ENCODE measurements at regions not wholly inside any gene's neighbourhood (a gene's known extent, or its start where the extent isn't known, plus 50 kb on each side); places are given as distances from the start of the nearest gene placed in this dataset.
"Not testable (repeated sequence)": the region's sequence is repeated elsewhere in the genome, so short reads cannot be mapped to it uniquely, and the experiment has no call there.

DNA sequence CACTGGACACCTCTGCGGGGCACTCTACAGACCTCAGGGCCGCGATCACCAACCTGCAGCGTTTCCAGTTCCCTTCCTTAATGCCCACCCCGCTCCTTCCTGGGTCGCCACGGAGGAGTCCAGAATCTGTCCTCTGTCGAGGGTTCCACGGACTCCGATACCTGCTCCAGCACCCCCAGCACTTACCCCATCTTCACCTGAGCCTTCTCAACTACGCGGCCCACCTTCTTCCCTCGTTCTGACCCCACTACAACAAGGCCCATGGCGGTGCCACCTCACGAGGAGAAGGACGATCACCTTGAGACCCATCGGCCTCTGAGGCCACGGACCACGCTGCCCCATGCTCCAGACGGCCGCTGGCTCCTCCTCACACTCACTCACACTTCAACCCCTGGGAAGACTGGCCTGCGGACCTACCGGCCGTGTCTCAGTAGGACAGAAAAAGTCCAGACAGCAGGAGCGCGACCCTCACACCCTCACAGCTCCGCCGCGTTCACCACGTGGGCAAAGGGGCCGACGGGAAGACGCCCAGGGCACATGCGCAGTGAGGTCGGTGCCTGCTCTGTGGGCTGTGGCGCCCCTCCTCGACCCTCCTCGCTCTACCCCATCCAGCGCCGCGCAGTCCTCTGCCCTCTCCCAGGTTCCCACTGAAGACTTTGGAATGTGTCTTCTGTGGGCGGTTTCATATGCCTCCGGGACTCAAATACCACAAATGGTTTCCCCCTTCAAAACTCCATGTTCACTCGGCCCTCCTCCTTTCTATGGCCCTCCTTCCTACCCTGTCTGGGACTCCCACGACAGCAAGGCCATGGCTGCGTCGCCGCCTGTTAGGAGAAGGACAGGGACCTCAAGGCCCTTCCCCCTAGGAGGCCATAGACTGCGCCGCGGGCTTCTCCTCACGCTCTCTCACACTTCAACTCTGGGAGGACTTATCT, 193.9 kb upstream of the PHF14 start:
- DNase-seq (ENCODE audit: low read depth), result no peak

DNA sequence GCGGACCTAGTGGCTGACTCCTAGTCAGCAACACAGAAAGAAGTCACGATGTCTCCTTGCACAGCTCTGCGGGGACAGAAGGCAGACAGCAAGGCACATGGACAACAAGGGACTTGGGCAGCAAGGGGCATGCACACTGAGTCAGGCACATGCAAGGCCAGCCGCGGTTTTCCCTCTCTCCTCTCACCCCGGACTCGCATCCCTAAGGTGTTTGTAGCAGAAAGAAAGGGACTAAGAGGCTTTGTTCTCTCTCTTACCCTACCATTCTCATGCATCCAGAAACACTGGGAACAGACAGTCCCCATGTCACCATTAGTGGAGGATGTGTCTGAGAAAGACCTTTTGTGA, 193.3 kb upstream of the PHF14 start:
- DNase-seq (ENCODE audit: low read depth), result no peak

DNA sequence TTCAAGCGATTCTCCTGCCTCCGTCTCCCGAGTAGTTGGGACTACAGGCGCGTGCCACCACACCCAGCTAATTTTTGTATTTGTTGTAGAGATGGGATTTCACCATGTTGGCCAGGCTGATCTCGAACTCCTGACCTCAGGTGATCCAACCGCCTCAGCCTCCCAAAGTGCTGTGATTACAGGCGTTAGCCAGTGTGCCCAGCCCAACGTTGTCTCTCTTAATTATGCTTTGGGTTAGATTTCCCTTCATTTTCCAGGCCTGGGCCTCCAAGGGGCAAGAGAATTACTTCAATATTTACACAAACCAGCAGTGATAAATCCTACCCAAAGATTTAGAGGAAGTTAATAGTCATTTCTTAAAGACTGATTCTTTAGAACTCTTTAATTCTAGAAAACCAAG, 186.7 kb upstream of the PHF14 start:
- not testable (repeated sequence) for DNase-seq (ENCODE audit: low read depth)

DNA sequence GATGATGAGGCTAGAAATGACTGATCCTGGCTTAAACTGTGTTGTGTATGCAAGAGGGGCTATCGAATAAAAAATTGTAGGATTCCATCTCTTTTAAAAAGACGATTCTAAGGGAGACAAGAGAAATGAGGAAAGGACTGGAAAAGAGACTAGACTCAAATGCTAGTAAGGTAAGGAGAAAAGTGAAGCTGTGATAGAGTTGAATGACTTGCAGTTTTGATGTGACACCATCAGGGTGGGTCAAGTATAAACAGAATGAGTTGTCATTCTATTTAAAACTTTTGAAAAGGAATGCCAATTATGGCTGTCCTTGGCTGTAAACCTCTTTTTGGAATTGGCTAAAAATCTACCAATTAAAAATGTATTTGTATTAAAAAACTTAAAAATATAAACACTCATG, 184.5 kb upstream of the PHF14 start:
- no peak for DNase-seq (ENCODE audit: low read depth)

DNA sequence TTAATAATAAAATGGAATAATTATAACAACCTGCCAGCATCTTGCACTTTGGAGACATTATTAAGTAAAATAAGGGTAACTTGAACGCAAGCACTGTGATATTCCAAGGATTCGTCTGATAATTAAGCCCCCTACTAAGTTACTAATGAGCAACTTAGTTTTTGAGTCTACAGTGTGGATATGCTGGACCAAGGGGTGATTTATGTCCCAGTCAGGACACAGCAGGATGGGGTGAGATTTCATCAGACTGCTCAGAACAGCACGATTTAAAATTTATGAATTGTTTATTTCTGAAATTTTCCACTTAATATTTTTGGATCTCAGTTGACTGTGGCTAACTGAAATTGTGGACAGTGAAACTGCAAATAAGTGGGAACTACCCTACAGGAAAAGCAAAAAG, 182.8 kb upstream of the PHF14 start:
- DNase-seq (ENCODE audit: low read depth), result no peak

DNA sequence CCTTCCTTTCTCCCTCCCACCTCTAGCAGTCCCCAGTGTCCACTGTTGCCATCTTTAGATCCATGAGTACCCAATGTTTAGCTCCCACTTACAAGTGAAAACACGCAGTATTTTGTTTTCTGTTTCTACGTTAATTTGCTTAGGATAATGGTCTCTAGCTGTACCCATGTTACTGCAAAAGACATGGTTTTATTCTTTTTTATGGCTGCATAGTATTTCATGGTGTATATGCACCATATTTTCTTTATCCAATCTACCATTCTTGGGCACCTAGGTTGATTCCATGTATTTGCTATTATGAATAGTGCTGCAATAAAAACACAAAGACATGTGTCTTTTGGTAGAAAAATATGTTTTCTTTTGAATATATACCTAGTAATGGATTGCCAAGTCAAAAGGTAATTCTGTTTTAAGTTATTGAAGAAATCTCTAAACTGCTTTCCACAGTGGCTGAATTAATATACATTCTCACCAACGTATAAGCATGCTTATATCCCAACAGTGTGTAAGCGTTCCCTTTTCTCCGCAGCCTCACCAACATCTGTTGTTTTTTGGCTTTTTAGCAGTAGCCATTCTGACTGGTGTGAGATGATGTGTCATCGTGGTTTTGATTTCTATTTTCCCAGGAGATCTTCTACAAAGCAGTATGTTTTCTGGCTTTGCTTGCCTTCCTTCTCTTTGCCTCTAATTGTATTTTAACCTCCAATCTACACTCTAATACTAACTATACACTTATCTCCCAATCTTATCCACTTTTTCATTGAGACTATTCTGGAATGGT, 179.5 kb upstream of the PHF14 start:
- no peak for DNase-seq (ENCODE audit: low read depth)

DNA sequence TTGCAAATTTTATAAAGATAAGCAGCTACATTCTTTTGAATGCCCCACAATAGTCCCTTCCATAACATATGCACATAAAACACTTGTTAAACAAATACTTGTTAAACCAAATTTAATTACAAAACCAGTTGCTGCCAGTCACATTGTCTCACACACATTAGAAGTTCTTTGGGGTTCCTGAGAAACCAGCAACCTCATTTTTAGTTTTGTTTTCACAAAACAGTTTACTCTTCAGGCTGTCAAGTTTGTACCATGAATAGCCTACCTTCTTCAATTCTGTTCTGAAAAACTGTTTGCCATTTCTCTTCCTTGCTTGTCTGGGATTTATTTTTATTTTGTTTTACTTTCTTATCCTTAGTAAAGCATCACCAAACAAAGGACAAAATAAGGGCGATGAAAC, 176.5 kb upstream of the PHF14 start:
- no peak for DNase-seq (ENCODE audit: low read depth)

DNA sequence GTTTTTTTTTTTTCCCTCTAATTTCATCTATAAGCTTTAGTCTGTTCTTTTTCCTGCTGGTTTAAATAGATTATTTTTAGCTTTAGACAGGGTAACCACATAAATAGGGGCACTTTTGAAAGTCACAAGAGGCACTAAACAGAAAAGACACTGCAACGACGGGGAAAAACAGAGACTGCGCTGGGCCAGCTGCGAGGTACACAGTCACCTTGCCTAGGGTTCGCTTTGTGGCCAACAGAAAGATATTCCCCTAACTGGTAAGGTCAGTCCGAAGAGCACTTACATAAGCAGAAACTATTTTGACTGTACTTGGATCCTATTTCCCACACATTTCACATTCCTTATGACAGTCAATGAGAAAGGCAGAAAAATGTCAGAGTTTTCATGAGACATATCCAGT, 175.6 kb upstream of the PHF14 start:
- no peak for DNase-seq (ENCODE audit: low read depth)

DNA sequence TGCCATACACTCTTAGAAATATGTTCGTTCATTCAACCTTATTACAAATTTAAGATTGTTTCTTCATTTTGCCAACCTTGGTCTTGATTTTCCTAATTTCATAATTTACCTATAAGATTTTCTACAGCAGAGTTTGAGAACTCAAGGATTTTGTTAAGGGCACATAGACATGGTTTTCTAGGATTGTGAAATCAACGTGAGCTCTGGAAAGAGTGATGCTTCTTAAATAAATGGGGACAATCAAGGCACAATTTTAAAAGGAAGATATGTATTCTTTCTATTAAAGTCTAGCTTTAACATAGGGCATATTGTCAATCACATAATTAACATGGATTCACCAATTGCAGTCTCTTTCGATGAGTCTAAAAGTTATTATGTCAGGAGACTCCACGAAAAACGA, 174.2 kb upstream of the PHF14 start:
- DNase-seq (ENCODE audit: low read depth), result no peak

DNA sequence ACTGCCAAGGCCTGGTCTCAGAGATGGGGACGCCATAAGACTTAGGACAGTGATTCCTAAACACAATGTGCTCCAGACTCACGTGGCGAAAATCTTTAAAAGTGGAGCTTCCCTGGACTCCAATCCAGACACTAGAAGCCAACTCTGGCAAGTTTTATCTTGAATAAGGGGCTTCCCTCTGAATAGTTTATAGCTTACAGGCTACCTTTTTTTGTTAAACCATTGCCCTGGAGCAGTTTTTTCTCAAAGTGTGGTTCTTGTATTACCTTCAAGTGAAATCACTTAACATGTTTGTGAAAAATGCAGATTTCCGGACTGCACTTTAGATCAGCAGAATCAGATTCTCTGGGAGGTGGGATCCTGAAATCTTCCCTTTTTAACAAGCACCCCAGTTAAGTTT, 171.7 kb upstream of the PHF14 start:
- DNase-seq (ENCODE audit: low read depth), result no peak

DNA sequence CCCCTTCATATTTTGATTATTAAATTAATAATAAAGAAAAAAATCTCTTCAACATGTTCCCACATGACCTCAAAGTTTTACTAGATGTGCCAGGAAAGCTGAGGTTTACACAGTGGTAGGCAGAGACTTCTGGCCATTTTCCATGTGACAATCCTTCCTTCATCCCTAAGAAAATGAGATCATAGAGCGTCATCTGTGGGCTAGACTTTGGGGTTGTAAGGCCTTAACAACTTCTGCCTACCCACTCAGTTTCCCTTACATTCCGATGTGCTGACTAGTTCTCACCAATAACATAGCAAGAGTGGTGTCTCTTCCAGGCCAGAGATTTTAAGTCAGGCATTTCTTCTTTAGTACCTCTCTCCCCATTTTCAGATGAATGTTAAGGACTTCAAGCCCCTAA, 171.1 kb upstream of the PHF14 start:
- no peak for DNase-seq (ENCODE audit: low read depth)

DNA sequence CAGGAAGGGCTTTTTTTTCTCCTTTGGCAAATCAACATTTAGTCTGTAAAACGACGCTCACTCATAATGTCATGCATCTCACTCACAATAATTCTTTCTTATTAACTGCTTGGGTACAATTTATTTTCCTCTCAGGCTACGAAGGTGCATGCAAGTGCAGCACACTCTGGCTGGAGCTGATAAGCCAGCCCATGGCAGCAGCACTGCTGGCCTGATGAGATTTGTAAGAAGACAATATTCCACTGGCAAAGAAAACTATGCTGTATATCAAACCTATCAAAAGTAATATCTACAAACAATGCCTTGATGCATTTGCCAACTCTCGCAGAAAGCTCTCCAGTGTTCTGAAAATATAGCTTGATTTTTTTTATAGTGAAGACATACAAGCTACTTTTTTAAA, 170.0 kb upstream of the PHF14 start:
- no peak for DNase-seq (ENCODE audit: low read depth)

DNA sequence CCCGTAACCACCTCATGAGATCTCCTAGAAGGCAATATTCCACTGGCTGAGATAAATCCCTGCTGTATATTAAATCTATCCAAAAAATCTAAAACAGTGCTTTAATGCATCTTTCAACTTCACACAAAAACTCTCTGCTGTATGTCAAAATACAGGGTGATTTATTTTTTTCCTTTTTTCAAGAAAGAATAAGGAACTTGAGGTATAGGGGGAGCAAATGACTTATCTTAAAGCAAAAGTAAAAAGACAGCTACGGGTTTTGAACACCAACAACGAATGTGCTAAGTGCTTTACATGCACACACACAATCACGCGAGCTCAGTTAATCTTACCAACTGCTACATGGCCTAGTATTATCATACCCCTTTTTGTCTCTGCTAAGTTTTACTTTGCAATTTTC, 168.9 kb upstream of the PHF14 start:
- DNase-seq (ENCODE audit: low read depth), result no peak

DNA sequence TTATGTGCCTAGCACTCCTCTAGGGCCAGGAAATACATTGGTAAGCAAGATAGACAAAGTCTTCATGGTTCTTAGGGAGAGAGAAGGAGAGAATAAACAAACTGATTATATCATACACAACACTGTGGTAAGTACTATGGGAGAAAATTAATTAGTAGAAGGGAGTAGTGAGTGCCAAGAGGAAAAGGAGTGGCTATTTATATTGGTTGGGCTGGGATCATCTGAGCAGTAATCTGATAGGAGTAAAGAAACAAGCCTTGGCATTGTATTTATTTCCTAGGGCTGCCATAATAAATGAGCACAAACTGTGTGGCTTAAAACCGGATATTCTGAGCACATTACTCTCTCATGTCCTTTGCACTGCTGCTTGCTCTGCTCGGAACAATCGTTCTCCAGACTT, 158.1 kb upstream of the PHF14 start:
- DNase-seq (ENCODE audit: low read depth), result no peak

DNA sequence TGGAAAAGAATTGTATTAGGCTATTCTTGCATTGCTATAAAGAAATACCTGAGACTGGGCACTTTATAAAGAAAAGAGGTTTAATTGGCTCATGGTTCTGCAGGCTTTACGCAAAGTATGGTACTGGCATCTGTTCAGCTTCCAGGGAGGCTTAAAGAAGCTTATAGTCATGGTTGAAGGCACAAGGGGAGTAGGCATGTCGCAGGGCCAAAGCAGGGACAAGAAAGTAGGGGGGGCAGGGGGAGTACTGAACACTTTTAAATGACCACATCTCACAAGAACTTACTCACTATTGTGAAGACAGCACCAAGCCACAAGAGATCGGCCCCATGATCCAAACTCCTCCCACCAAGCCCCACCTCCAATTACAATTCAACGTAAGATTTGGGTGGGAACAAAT, 152.5 kb upstream of the PHF14 start:
- no peak for DNase-seq (ENCODE audit: low read depth)

DNA sequence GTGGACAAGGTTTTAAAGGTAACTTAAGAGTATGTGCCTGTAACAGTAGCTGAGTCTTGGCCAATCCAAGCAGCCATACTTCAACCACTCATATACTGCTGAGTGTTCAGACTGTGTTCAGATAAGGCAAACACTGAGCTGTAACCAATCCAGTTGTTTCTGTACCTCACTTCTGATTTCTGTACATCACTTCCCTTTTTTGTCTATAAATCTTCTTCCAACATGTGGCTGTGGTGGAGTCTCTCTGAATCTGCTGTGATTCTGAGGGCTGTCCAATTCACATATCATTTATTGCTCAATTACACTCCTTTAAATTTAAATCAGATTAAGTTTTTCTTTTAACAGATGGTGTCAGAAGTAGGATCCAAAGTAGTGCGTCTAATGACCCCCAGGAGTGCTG, 149.5 kb upstream of the PHF14 start:
- no peak for DNase-seq (ENCODE audit: low read depth)

DNA sequence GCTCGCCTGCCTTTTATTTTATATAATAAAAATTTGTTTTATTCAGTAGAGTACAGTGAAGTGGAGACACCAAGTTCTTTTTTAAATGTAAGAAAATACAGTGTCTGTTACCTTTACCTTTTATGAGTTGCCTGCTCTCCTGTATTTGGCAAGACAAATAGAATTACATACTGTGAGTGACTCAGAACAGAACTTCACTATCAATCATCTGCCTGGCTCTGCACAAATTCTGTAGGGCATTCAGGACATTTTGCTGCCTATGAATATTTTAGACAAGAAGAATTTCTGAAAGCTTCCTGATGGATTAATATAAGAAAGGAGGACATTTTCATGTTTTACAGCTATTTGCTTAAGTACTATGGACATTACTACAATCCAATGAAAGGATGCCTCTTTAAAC, 135.4 kb upstream of the PHF14 start:
- no peak for DNase-seq (ENCODE audit: low read depth)

DNA sequence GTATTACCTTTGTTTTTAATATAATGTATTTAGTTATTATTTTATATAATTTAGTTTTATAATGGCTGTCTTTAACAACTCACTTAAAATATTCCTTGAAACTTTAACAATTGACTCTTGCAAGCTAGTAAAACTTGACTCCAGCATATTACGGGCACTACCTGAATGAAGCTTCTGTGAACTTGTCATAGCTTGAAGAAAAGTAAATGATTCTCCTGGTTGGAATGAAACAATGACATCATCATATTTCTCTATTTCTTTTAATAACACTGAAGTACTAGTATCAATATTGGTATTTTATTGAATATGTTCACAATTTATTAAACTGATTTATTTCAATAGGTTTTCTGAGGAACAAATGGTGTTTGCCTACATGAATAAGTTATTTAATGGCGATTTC, 128.4 kb upstream of the PHF14 start:
- no peak for DNase-seq (ENCODE audit: low read depth)

DNA sequence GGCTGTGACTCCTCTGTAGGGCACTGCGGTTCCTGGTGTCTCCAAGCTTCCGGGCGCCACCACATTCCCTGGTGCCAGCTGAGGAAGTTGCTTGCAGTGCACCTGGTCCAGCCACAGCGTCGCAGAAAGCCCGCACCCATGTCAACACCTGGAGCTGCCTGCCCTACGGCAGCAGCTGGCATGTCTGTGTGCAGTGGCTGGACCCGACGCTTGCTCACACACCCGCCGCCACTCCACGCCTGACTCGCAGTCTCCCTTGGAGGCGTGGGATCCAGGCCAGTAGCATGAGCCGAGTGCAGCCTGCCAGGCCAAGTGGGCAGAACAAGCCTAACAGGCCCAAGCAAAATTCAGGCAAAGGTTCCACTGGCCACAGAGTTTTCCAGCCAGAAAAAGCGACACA, 118.1 kb upstream of the PHF14 start:
- no peak for DNase-seq (ENCODE audit: low read depth)

DNA sequence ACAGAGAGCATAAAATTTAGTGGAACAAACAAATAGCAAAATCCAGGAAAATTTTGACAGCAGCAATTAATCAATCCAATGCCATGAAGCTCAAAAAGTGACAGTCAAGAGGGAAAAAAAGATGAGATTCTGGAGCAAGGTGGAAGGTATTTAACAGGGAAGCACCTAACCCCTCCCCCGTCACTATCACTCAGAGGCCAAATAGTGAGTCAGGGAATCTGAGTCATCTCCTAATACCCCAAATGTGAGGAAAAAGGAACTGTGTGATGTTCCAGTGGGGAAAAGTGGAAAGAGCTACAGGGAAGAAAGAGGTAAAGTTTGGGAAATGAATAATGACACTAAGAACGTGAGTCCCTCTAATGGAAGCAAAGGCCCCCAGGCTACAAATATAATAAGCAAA, 113.2 kb upstream of the PHF14 start:
- DNase-seq (ENCODE audit: low read depth), result no peak

DNA sequence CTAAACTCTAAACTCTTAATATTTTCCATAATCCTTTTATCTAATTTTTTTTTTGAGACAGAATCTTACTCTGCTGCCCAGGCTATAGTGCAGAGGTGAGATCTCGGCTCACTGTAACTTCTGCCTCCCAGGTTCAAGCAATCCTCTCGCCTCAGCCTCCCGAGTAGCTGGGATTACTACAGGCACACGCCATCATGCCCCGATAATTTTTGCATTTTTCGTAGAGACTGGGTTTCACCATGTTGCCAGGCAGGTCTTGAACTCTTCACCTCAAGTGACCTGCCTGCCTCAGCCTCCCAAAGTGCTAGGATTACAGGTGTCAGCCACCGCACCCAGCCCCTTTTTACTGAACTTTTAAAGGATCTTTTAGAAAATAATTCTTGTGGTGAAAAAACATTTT, 110.2 kb upstream of the PHF14 start:
- DNase-seq (ENCODE audit: low read depth), result no peak

DNA sequence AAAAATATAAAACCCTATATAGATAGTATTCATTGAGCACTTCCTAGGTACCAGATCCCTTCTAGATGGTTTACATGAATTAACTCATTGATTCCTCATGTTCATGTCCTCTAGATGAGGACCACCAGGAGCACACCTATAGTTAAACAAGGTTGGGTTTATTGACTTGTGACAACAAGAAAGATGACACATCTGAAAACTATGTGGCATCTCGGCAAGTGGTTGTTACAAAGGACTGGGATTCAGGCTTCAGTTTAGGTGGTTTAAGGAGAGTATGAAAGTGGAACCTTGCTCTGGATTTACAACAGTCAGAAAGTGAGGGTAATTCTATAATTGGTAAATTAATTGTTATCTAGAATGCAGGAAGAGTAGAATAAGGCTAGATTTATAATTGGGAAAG, 99.0 kb upstream of the PHF14 start:
- no peak for DNase-seq (ENCODE audit: low read depth)

DNA sequence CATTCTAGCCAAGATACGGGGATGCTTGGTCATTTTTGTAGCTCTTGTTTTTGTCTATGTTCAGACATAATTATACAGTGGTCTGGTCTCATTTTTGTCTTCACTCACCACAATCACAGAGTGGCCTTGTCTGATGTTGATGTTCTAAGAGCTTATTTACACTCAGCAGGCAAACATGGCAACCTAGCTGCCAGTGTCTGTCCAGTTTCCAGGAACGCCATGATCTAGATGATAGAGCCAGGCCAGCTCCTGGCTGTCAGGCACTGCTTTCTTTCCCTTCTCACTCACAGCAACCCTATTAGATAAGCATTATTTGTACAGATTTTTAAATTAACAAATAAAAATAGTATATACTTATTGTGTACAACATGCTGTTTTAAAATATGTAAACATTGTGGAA, 98.6 kb upstream of the PHF14 start:
- no peak for DNase-seq (ENCODE audit: low read depth)

DNA sequence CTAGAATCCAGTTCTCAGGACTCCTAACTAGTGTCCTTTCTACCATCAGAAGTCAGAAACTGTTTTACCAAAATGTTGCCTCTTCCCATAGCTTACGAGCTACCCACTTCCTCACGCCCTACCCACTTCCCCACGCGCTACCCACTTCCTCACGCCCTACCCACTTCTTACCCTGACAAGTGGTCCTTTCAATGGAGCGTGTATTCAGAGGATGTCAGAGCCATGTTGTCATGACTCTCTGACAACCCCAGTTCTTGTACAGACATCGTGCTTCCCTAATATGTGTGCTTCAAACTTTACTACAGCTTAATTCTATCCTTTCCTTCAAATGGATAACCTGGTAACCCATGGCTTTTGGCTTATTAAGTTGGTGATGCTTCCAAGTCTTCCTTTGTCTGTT, 84.8 kb upstream of the PHF14 start:
- no peak for DNase-seq (ENCODE audit: low read depth)

All from stimulated activated CD4-positive, alpha-beta T cell treated with anti-CD3 and anti-CD28 coated beads, Interleukin-2, amount 100 ng/mL, for 4 hours (primary cell).